ENCODE measurements at regions not wholly inside any gene's neighbourhood (a gene's known extent, or its start where the extent isn't known, plus 50 kb on each side); places are given as distances from the start of the nearest gene placed in this dataset.

GRCh38 chr5:146971401-146971800 is 92.8 kb upstream of the PPP2R2B start (continued):
- no peak for TF ChIP-seq ZBTB21 (CRISPR knock-in tag; IDR thresholded peaks at IDR 0.05; ENCODE audit: borderline replicate concordance)
- no peak for TF ChIP-seq CDX4 (CRISPR knock-in tag; IDR thresholded peaks at IDR 0.05; ENCODE audit: borderline replicate concordance)
- no peak for TF ChIP-seq ZNF532 (CRISPR knock-in tag; IDR thresholded peaks at IDR 0.05; ENCODE audit: borderline replicate concordance)
- no peak for TF ChIP-seq NFATC4 (CRISPR knock-in tag; IDR thresholded peaks at IDR 0.05)
- TF ChIP-seq PRRX2 (CRISPR knock-in tag; IDR thresholded peaks at IDR 0.05), result no peak

GRCh38 chr5:146986469-146986868 is 107.9 kb upstream of the PPP2R2B start:
- DNase-seq (ENCODE audit: low spot score), result no peak
- no peak for ATAC-seq
- Mint-ChIP-seq H3K4me3 (no peak overlapping the region), H3K27ac (no peak overlapping the region), H3K36me3 (peaks cover 13% of the 10 kb centered on the region), H3K9me3 (peaks cover 65% of the 10 kb centered on the region), H3K27me3 (ENCODE audit: low read depth) (no peaks in the 10 kb centered on the region; the same call in 1 of the 2 replicates), H3K4me1 (no peaks in the 10 kb centered on the region)
- CTCF ChIA-PET, result no interaction called here
- POLR2A ChIA-PET, result no interaction called here
- TF ChIP-seq AFF4 (CRISPR knock-in tag; IDR thresholded peaks at IDR 0.05; ENCODE audit: borderline replicate concordance) (no peak), MXD4 (CRISPR knock-in tag; IDR thresholded peaks at IDR 0.05; ENCODE audit: borderline replicate concordance) (no peak), KAT7 (CRISPR knock-in tag; IDR thresholded peaks at IDR 0.05; ENCODE audit: borderline replicate concordance) (no peak), ZNF317 (CRISPR knock-in tag; IDR thresholded peaks at IDR 0.05; ENCODE audit: borderline replicate concordance, low read depth) (no peak), ZNF396 (CRISPR knock-in tag; IDR thresholded peaks at IDR 0.05; ENCODE audit: borderline replicate concordance) (no peak), IRF1 (CRISPR knock-in tag; IDR thresholded peaks at IDR 0.05) (no peak), FOXP4 (CRISPR knock-in tag; IDR thresholded peaks at IDR 0.05) (no peak), MYBL2 (CRISPR knock-in tag; IDR thresholded peaks at IDR 0.05) (no peak), FOXJ3 (CRISPR knock-in tag; IDR thresholded peaks at IDR 0.05; ENCODE audit: borderline replicate concordance) (no peak), MAX (CRISPR knock-in tag; IDR thresholded peaks at IDR 0.05) (no peak), SMAD3 (CRISPR knock-in tag; IDR thresholded peaks at IDR 0.05; ENCODE audit: borderline replicate concordance) (no peak), MLX (CRISPR knock-in tag; IDR thresholded peaks at IDR 0.05) (no peak), ZNF532 (CRISPR knock-in tag; IDR thresholded peaks at IDR 0.05; ENCODE audit: borderline replicate concordance) (no peak)

Data from WTC11 (cell line).